ENCODE measurements at regions not wholly inside any gene's neighbourhood (a gene's known extent, or its start where the extent isn't known, plus 50 kb on each side); places are given as distances from the start of the nearest gene placed in this dataset.
"Not testable (repeated sequence)": the region's sequence is repeated elsewhere in the genome, so short reads cannot be mapped to it uniquely, and the experiment has no call there.

DNA sequence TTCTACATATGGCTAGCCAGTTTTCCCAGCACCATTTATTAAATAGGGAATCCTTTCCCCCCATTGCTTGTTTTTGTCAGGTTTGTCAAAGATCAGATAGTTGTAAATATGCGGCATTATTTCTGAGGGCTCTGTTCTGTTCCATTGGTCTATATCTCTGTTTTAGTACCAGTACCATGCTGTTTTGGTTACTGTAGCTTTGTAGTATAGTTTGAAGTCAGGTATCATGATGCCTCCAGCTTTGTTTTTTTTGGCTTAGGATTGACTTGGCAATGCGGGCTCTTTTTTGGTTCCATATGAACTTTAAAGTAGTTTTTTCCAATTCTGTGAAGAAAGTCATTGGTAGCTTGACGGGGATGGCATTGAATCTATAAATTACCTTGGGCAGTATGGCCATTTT, 60.0 kb upstream of the GPC3 start:
- TF ChIP-seq, protein P1, sequence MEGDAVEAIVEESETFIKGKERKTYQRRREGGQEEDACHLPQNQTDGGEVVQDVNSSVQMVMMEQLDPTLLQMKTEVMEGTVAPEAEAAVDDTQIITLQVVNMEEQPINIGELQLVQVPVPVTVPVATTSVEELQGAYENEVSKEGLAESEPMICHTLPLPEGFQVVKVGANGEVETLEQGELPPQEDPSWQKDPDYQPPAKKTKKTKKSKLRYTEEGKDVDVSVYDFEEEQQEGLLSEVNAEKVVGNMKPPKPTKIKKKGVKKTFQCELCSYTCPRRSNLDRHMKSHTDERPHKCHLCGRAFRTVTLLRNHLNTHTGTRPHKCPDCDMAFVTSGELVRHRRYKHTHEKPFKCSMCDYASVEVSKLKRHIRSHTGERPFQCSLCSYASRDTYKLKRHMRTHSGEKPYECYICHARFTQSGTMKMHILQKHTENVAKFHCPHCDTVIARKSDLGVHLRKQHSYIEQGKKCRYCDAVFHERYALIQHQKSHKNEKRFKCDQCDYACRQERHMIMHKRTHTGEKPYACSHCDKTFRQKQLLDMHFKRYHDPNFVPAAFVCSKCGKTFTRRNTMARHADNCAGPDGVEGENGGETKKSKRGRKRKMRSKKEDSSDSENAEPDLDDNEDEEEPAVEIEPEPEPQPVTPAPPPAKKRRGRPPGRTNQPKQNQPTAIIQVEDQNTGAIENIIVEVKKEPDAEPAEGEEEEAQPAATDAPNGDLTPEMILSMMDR (IDR thresholded peaks at IDR 0.05) = not testable (repeated sequence)
- not testable (repeated sequence) for TF ChIP-seq POLR2A, EP300, POLR2AphosphoS5 (IDR thresholded peaks at IDR 0.05)
